ENCODE measurements at regions not wholly inside any gene's neighbourhood (a gene's known extent, or its start where the extent isn't known, plus 50 kb on each side); places are given as distances from the start of the nearest gene placed in this dataset.

- TF ChIP-seq CTCF (conservative IDR thresholded peaks at IDR 0.05; ENCODE audit: low read depth, low read length) (no peak), EZH2 (IDR thresholded peaks at IDR 0.05; ENCODE audit: borderline replicate concordance, low read depth, low read length, poor library complexity, severe bottlenecking) (no peak)
- DNase-seq (ENCODE audit: low spot score): no peak
- Histone ChIP-seq H3K9me3 (ENCODE audit: low read depth, low read length, poor library complexity, severe bottlenecking) (no peaks in the 10 kb centered on the region), H3K27me3 (replicated peaks; ENCODE audit: insufficient read depth, low read depth, low read length, poor library complexity) (no peaks in the 10 kb centered on the region), H3K4me1 (ENCODE audit: insufficient read depth, low read length, poor library complexity, severe bottlenecking) (no peaks in the 10 kb centered on the region), H3K36me3 (ENCODE audit: insufficient read depth, low read length, poor library complexity, severe bottlenecking) (no peaks in the 10 kb centered on the region), H3K4me3 (ENCODE audit: low read depth, low read length, poor library complexity, severe bottlenecking) (no peak overlapping the region), H3K27ac (ENCODE audit: low read depth, low read length, poor library complexity, severe bottlenecking) (no peak overlapping the region)
- POLR2A ChIA-PET (ENCODE audit: low non-redundant PET): no interaction called here
- no TSS peak for BruUV-seq (replicated peaks)
- CTCF ChIA-PET: no interaction called here
- intact Hi-C loops (cut with micrococcal nuclease; ENCODE audit: unreplicated experiment): no loop called here
Observed at GRCh38 chr2:192411755-192412154, 217.0 kb upstream of the TMEFF2 start.

- Histone ChIP-seq H3K4me1 (ENCODE audit: insufficient read depth, low read length, poor library complexity, severe bottlenecking) (no peaks in the 10 kb centered on the region), H3K4me3 (ENCODE audit: low read depth, low read length, poor library complexity, severe bottlenecking) (no peak overlapping the region), H3K27me3 (replicated peaks; ENCODE audit: insufficient read depth, low read depth, low read length, poor library complexity) (no peaks in the 10 kb centered on the region), H3K36me3 (ENCODE audit: insufficient read depth, low read length, poor library complexity, severe bottlenecking) (no peaks in the 10 kb centered on the region), H3K9me3 (ENCODE audit: low read depth, low read length, poor library complexity, severe bottlenecking) (no peaks in the 10 kb centered on the region), H3K27ac (ENCODE audit: low read depth, low read length, poor library complexity, severe bottlenecking) (no peak overlapping the region)
- TF ChIP-seq EZH2 (IDR thresholded peaks at IDR 0.05; ENCODE audit: borderline replicate concordance, low read depth, low read length, poor library complexity, severe bottlenecking): no peak
- TF ChIP-seq CTCF (conservative IDR thresholded peaks at IDR 0.05; ENCODE audit: low read depth, low read length): no peak
- intact Hi-C loops (cut with micrococcal nuclease; ENCODE audit: unreplicated experiment): no loop called here
- no peak for DNase-seq (ENCODE audit: low spot score)
- BruUV-seq (replicated peaks): no TSS peak
- ChIA-PET POLR2A (ENCODE audit: low non-redundant PET) (no interaction called here), CTCF (no interaction called here)
Observed at GRCh38 chr2:192410319-192410718, 215.6 kb upstream of the TMEFF2 start.

- H3K9me3 ChIP-seq (ENCODE audit: low read depth, low read length, poor library complexity, severe bottlenecking): no peaks in the 10 kb centered on the region
- BruUV-seq (replicated peaks): no TSS peak
- CTCF ChIA-PET: no interaction called here
- DNase-seq (ENCODE audit: low spot score): no peak
- POLR2A ChIA-PET (ENCODE audit: low non-redundant PET): no interaction called here
- no peaks in the 10 kb centered on the region for H3K27me3 ChIP-seq (replicated peaks; ENCODE audit: insufficient read depth, low read depth, low read length, poor library complexity)
- H3K4me1 ChIP-seq (ENCODE audit: insufficient read depth, low read length, poor library complexity, severe bottlenecking): no peaks in the 10 kb centered on the region
- no peak overlapping the region for H3K4me3 ChIP-seq (ENCODE audit: low read depth, low read length, poor library complexity, severe bottlenecking)
- no peak overlapping the region for H3K27ac ChIP-seq (ENCODE audit: low read depth, low read length, poor library complexity, severe bottlenecking)
- intact Hi-C loops (cut with micrococcal nuclease; ENCODE audit: unreplicated experiment): no loop called here
- no peaks in the 10 kb centered on the region for H3K36me3 ChIP-seq (ENCODE audit: insufficient read depth, low read length, poor library complexity, severe bottlenecking)
- no peak for TF ChIP-seq CTCF (conservative IDR thresholded peaks at IDR 0.05; ENCODE audit: low read depth, low read length)
Observed at GRCh38 chr2:192407692-192408091, 213.0 kb upstream of the TMEFF2 start.
